Common myeloid progenitor, CD34-positive (primary cell): ENCODE measurements at regions not wholly inside any gene's neighbourhood (a gene's known extent, or its start where the extent isn't known, plus 50 kb on each side); places are given as distances from the start of the nearest gene placed in this dataset.

ENCODE experiments used
- CTCF ChIA-PET: fragments of 350-600 bp; sonication (Branson Sonifier 250); formaldehyde crosslinking; loops from one replicate; lab custom pipeline; 2021; ENCODE audit warnings: antibody characterized with exemption; lab: Charles Lee
- POLR2A ChIA-PET: fragments of 350-600 bp; sonication (Branson Sonifier 250); formaldehyde crosslinking; loops from one replicate; lab custom pipeline; 2021; ENCODE audit warnings: antibody characterized with exemption; lab: Charles Lee
- DNase-seq, 3 donors: peaks; one replicate each; pipeline versions ENCODE4 v3.0.0 to v3.0.0-alpha.2; 2013
- H3K27ac ChIP-seq, 2 experiments: 1 replicate in 1 of 2; 2 replicates in 1 of 2; pipeline ENCODE4 v1.7.0; 2013; ENCODE audit warnings: inconsistent platforms in 2 of 2, low read length in 2 of 2, mild to moderate bottlenecking in 2 of 2, low read depth in 1 of 2, moderate library complexity in 1 of 2; ENCODE audit not compliant: severe bottlenecking in 2 of 2, insufficient read depth in 1 of 2, poor library complexity in 1 of 2
- H3K27me3 ChIP-seq, 5 experiments: replicated peaks in 2 of 5; 1 replicate in 3 of 5; 2 replicates in 2 of 5; pipeline versions ENCODE4 v1.6.1 to v1.7.0; 2013; ENCODE audit warnings: low read length in 4 of 5, mild to moderate bottlenecking in 2 of 5, moderate library complexity in 2 of 5, inconsistent platforms in 1 of 5; ENCODE audit not compliant: insufficient read depth in 5 of 5, control insufficient read depth in 4 of 5
- H3K36me3 ChIP-seq, 4 experiments: 1 replicate in 2 of 4; 2 replicates in 2 of 4; pipeline versions ENCODE4 v1.6.1 to v1.7.0; 2013; ENCODE audit warnings: low read length in 3 of 4, control low read depth in 1 of 4, mild to moderate bottlenecking in 1 of 4; ENCODE audit not compliant: control insufficient read depth in 4 of 4, insufficient read depth in 4 of 4
- H3K4me1 ChIP-seq, 4 experiments: 1 replicate in 3 of 4; 2 replicates in 1 of 4; pipeline versions ENCODE4 v1.6.1 to v1.7.1; 2013; ENCODE audit warnings: low read length in 3 of 4, mild to moderate bottlenecking in 3 of 4, control low read depth in 1 of 4, inconsistent platforms in 1 of 4, moderate library complexity in 1 of 4; ENCODE audit not compliant: control insufficient read depth in 4 of 4, insufficient read depth in 4 of 4; ENCODE audit errors: control extremely low read depth in 1 of 4
- H3K4me3 ChIP-seq, 7 experiments: 1 replicate in 4 of 7; 2 replicates in 3 of 7; pipeline versions ENCODE4 v1.5.1 to v1.7.0; 2013; ENCODE audit warnings: mild to moderate bottlenecking in 7 of 7, low read length in 6 of 7, moderate library complexity in 6 of 7, inconsistent platforms in 2 of 7, low read depth in 2 of 7, control low read depth in 1 of 7; ENCODE audit not compliant: insufficient read depth in 4 of 7, control insufficient read depth in 1 of 7; ENCODE audit errors: extremely low read depth in 1 of 7
- H3K9me3 ChIP-seq, 5 experiments: 1 replicate in 4 of 5; 2 replicates in 1 of 5; pipeline versions ENCODE4 v1.6.1 to v1.7.1; 2013; ENCODE audit warnings: low read length in 4 of 5, mild to moderate bottlenecking in 2 of 5, inconsistent platforms in 1 of 5, low read depth in 1 of 5, moderate library complexity in 1 of 5; ENCODE audit not compliant: control insufficient read depth in 4 of 5, insufficient read depth in 2 of 5; ENCODE audit errors: control extremely low read depth in 1 of 5
- WGBS: methylation state at CpG from one replicate; pipeline ENCODE4 v1.1.5; 2013; ENCODE audit not compliant: insufficient coverage; 5-methylcytosine and 5-hydroxymethylcytosine counted together

- ChIA-PET POLR2A (no interaction called here), CTCF (no interaction called here)
- no peak for DNase-seq
- Histone ChIP-seq H3K4me1 (no peaks in the 10 kb centered on the region), H3K27me3 (no peaks in the 10 kb centered on the region), H3K9me3 (no peaks in the 10 kb centered on the region), H3K27ac (no peak overlapping the region), H3K4me3 (no peak overlapping the region), H3K36me3 (no peaks in the 10 kb centered on the region)
- 100% methylated on average over 1 of the region's 3 CpGs for WGBS
Observed at GRCh38 chr5:15073453-15073852, 201.9 kb upstream of the ANKH start.

- no peak overlapping the region for H3K4me3 ChIP-seq
- no peaks in the 10 kb centered on the region for H3K4me1 ChIP-seq
- no peaks in the 10 kb centered on the region for H3K36me3 ChIP-seq
- POLR2A ChIA-PET, result no interaction called here
- H3K27me3 ChIP-seq, result no peaks in the 10 kb centered on the region
- CTCF ChIA-PET, result no interaction called here
- WGBS, result 86% methylated on average over 4 of the region's 6 CpGs
- DNase-seq, result no peak
- no peaks in the 10 kb centered on the region for H3K9me3 ChIP-seq
- no peak overlapping the region for H3K27ac ChIP-seq
Observed at GRCh38 chr5:15070907-15071306, 199.3 kb upstream of the ANKH start.

GRCh38 chr5:15069407-15069905 lies 197.9 kb upstream of the ANKH start:
- ChIA-PET CTCF (no interaction called here), POLR2A (no interaction called here)
- no peak overlapping the region for H3K4me3 ChIP-seq
- H3K36me3 ChIP-seq, result no peaks in the 10 kb centered on the region
- no CpG with 5 or more reads among the region's 1 CpG for WGBS
- H3K9me3 ChIP-seq, result no peaks in the 10 kb centered on the region
- no peaks in the 10 kb centered on the region for H3K27me3 ChIP-seq
- no peak for DNase-seq
- no peak overlapping the region for H3K27ac ChIP-seq
- no peaks in the 10 kb centered on the region for H3K4me1 ChIP-seq

DNA sequence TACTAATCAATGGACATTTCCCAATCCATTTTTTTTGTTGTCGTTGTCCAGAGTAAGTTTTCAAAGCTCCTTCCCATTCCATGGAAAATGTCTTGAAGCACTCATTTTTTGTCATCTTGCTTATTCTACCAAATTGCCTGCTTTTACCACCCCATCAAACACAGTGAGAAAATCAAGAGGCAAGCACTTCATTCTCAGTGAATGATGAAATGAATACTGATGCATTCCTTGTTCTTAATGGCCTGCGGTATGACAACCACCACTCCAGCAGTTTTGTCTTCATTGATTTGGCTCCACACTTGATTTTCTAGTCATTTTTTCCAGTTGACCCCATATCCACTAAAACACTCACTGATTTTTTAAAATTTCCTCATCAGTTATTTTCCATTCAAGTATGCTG lies 193.5 kb upstream of the ANKH start:
- Histone ChIP-seq H3K27me3 (no peaks in the 10 kb centered on the region), H3K4me3 (no peak overlapping the region), H3K27ac (no peak overlapping the region), H3K4me1 (no peaks in the 10 kb centered on the region), H3K36me3 (no peaks in the 10 kb centered on the region), H3K9me3 (no peaks in the 10 kb centered on the region)
- ChIA-PET POLR2A (no interaction called here), CTCF (no interaction called here)
- WGBS, result 63% methylated on average over 2 of the region's 2 CpGs
- DNase-seq, result no peak

DNA sequence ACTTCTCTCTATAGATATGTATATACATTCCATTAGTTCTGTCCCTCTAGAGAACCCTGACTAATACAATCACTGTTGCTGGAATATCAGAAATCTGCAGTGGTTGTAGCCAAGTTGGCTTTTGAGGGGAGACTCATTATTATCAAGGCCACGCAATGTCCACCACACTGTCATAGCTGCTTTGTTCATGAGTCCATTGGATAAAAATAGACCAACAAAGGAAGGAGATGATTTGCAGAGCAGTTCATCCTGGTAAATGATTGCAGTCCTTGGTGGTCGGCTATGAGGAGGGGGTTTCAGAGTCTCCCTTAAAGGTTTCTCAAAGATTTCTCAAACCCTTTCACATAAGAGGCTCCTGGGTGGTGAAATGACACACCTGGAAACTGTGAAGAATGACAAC lies 192.8 kb upstream of the ANKH start:
- Histone ChIP-seq H3K27ac (no peak overlapping the region), H3K36me3 (no peaks in the 10 kb centered on the region), H3K4me1 (no peaks in the 10 kb centered on the region), H3K4me3 (no peak overlapping the region), H3K27me3 (no peaks in the 10 kb centered on the region), H3K9me3 (no peaks in the 10 kb centered on the region)
- ChIA-PET CTCF (no interaction called here), POLR2A (no interaction called here)
- no peak for DNase-seq
- 100% methylated on average over 1 of the region's 2 CpGs for WGBS

DNA sequence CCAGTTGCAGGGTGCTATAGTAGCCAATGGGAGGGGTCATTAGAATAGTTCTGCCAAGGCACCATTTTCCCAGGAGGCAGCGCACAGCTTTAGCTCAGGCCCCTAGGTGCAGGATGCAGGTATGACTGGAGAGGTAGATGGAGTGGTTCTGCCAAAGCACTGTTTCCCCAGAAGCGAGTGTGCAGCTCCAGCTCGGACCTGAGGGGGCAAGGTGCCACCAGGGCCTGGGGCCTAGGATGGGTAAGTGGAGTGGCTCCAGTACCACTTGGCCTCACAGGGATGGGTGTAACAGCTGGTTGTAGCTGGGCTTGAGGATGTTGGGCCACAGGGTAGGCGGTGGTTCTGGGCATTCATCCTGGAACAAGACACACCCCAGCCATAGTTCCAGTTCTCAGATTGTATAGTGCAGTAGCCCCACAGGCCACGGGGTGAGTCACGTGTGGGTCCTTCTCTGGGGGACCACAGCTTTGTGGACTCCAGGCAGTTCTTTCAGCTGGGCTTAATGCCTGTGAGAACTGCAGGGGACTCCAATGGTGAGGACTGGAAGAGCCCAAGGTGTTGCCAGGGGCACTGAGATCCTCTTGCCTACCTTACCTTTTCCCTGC lies 185.5 kb upstream of the ANKH start:
- peaks cover 0 to 1% (median 0%) of the 10 kb centered on the region in 5 experiments for H3K9me3 ChIP-seq
- CTCF ChIA-PET, result no interaction called here
- no peak overlapping the region for H3K27ac ChIP-seq
- POLR2A ChIA-PET, result no interaction called here
- no peaks in the 10 kb centered on the region for H3K27me3 ChIP-seq
- no peaks in the 10 kb centered on the region for H3K36me3 ChIP-seq
- 100% methylated on average over 5 of the region's 6 CpGs for WGBS
- H3K4me1 ChIP-seq, result no peaks in the 10 kb centered on the region
- DNase-seq, result no peak
- no peak overlapping the region for H3K4me3 ChIP-seq

DNA sequence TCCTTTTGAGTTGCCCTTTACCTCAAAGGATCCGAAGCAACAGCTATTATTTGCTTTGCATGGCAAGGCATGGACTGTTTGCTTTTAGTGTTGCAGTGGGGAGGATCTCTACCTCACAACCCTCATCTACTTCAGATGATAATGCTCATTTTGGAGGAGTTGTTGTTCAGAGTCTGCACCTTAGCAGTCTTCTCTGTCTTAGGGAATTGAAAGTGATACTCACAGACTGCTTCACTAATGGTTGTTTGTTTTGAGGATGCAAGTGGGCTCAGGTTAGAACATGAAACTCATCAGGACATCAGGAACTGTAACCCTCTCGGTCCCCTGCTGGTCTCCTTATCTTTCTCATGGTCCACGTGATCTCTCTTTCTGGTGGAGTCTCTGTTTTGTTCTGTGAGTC lies 172.9 kb upstream of the ANKH start:
- no peak overlapping the region for H3K27ac ChIP-seq
- WGBS, result 88% methylated on average over 1 of the region's 3 CpGs
- CTCF ChIA-PET, result no interaction called here
- POLR2A ChIA-PET, result no interaction called here
- no peaks in the 10 kb centered on the region for H3K4me1 ChIP-seq
- no peaks in the 10 kb centered on the region for H3K27me3 ChIP-seq
- no peaks in the 10 kb centered on the region for H3K36me3 ChIP-seq
- H3K4me3 ChIP-seq, result no peak overlapping the region
- peaks cover 0 to 4% (median 0%) of the 10 kb centered on the region in 5 experiments for H3K9me3 ChIP-seq
- DNase-seq, result no peak
